ENCODE measurements at regions not wholly inside any gene's neighbourhood (a gene's known extent, or its start where the extent isn't known, plus 50 kb on each side); places are given as distances from the start of the nearest gene placed in this dataset.

GRCh38 chr11:42840860-42841259, 470.9 kb upstream of the API5 start:
- TF ChIP-seq CTCF (IDR thresholded peaks at IDR 0.05; ENCODE audit: extremely low read depth in 1 of 2, insufficient read depth in 1 of 2, low read depth in 1 of 2, low read length in 2 of 2) (no peak), MYC (IDR thresholded peaks at IDR 0.05; ENCODE audit: low read depth, low read length) (no peak), MAX (IDR thresholded peaks at IDR 0.05; ENCODE audit: insufficient read depth, insufficient read length) (no peak), POLR2AphosphoS5 (IDR thresholded peaks at IDR 0.05; ENCODE audit: insufficient read depth, low read depth, low read length) (no peak), POLR2A (IDR thresholded peaks at IDR 0.05; ENCODE audit: low read depth, low read length) (no peak)

Data from endothelial cell of umbilical vein (primary cell).